Erythroblast (primary cell): ENCODE measurements at regions not wholly inside any gene's neighbourhood (a gene's known extent, or its start where the extent isn't known, plus 50 kb on each side); places are given as distances from the start of the nearest gene placed in this dataset.

Experiments
- GATA1 ChIP-seq: IDR thresholded peaks from 2 replicates; pipeline ENCODE4 v1.6.1; 2011; ENCODE audit warnings: low read depth, mild to moderate bottlenecking, control low read depth, low read length, moderate library complexity
- POLR2A ChIP-seq: IDR thresholded peaks from 2 replicates; pipeline ENCODE4 v1.6.1; 2011; ENCODE audit warnings: mild to moderate bottlenecking, low read length

DNA sequence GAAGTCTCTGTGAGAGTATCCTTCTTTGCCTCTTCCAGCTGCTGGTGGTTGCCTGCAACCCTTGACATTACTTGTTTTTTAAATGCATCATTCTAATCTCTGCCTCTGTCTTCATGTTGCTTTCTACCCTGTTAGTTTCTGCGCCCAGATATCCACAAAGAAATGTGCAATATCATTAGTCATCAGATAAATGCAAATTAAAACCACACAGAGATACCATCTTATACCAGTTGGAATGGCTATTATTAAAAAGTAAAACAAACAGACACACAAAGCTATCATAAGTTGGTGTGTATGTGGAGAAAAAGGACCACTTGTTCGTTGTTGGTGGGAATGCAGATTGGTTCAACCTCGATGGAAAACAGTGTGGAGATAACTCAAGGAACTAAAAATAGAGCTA lies 517.4 kb downstream of the FAT4 start:
- TF ChIP-seq POLR2A (no peak), GATA1 (no peak)
